Breast epithelium (tissue), 4 donors: ENCODE measurements at regions not wholly inside any gene's neighbourhood (a gene's known extent, or its start where the extent isn't known, plus 50 kb on each side); places are given as distances from the start of the nearest gene placed in this dataset.

ENCODE experiments used
- DNase-seq, 2 donors: peaks; one replicate each; pipeline ENCODE4 v3.0.0-alpha.2; 2019; ENCODE audit warnings: low spot score in 2 of 2
- H3K27ac ChIP-seq, 2 donors: fragments of 200-600 bp; sonication (generic) in 1 of 2; one replicate each; pipeline ENCODE4 v1.5.1; 2016 to 2019; ENCODE audit warnings: mild to moderate bottlenecking in 1 of 2
- H3K27me3 ChIP-seq, 2 donors: fragments of 200-600 bp; sonication (generic) in 1 of 2; one replicate each; pipeline versions ENCODE4 v1.5.1 to v1.6.0; 2017 to 2019; ENCODE audit warnings: control low read depth in 1 of 2, mild to moderate bottlenecking in 1 of 2
- H3K36me3 ChIP-seq: fragments of 200-600 bp; one replicate; pipeline ENCODE4 v1.5.1; 2019
- H3K4me1 ChIP-seq, 2 donors: fragments of 200-600 bp; sonication (generic); one replicate each; pipeline ENCODE4 v1.5.1; 2016 to 2019; ENCODE audit warnings: control low read depth in 1 of 2
- H3K4me3 ChIP-seq, 3 donors: fragments of 200-600 bp; sonication (generic); 1 replicate in 2 of 3; 2 replicates in 1 of 3; pipeline ENCODE4 v1.5.1; 2016 to 2019; ENCODE audit warnings: mild to moderate bottlenecking in 3 of 3, moderate library complexity in 2 of 3
- H3K9me3 ChIP-seq, 2 donors: fragments of 200-600 bp; sonication (generic) in 1 of 2; one replicate each; pipeline ENCODE4 v1.5.1; 2016 to 2019; ENCODE audit warnings: control low read depth in 1 of 2
- CTCF ChIP-seq, 3 donors: fragments of 450-650 bp; IDR thresholded peaks; one replicate each; pipeline ENCODE4 v1.5.1; 2016 to 2017; ENCODE audit warnings: antibody characterized with exemption in 3 of 3, mild to moderate bottlenecking in 3 of 3, moderate library complexity in 3 of 3
- POLR2A ChIP-seq: fragments of 450-650 bp; IDR thresholded peaks from one replicate; pipeline ENCODE4 v1.6.1; 2016; ENCODE audit warnings: antibody characterized with exemption, mild to moderate bottlenecking, moderate library complexity
- POLR2AphosphoS5 ChIP-seq, 3 donors: sonication (generic); formaldehyde crosslinking; IDR thresholded peaks; one replicate each; pipeline ENCODE4 v1.6.1; 2017; ENCODE audit warnings: antibody characterized with exemption in 3 of 3
- intact Hi-C: fragments of 100-400 bp; cut with DNase I; formaldehyde crosslinking; loops from one replicate; pipeline ENCODE4 v1.15.1; 2023; ENCODE audit warnings: low total_unique reads

DNA sequence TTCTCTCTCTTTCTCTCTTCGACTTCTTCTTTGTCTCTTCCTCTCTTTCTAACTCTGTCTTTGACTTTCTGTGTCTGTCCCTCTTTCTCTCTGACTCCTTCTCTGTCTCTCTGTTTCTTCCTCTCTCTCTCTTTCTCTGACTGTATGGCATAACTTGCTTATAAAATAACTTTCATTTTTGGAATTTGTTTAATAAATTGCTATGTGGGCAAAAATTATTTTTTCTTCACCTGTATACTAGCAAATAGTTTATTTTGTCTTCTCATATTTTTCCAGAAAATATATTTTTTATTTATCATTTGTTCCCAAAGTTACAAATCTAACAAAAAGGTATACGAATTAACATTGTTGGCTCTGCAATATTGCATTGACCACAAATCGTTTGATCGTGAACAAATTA, 305.7 kb upstream of the FAM98A start:
- TF ChIP-seq POLR2AphosphoS5 (IDR thresholded peaks at IDR 0.05), result no peak
- no peak for TF ChIP-seq POLR2A
- TF ChIP-seq CTCF (IDR thresholded peaks at IDR 0.05), result no peak
- Histone ChIP-seq H3K27me3 (no peaks in the 10 kb centered on the region), H3K4me1 (no peaks in the 10 kb centered on the region), H3K36me3 (no peaks in the 10 kb centered on the region), H3K27ac (no peak overlapping the region), H3K4me3 (no peak overlapping the region), H3K9me3 (peaks cover 0 to 5% of the 10 kb centered on the region in 2 donors)
- no peak for DNase-seq
- intact Hi-C loops, result no loop called here

GRCh38 chr2:33903701-33904100, 304.6 kb upstream of the FAM98A start:
- intact Hi-C loops, result no loop called here
- H3K4me3 ChIP-seq, result no peak overlapping the region

GRCh38 chr2:33903215-33903614, 304.1 kb upstream of the FAM98A start:
- H3K27me3 ChIP-seq, result no peaks in the 10 kb centered on the region
- no peaks in the 10 kb centered on the region for H3K36me3 ChIP-seq
- intact Hi-C loops, result no loop called here
- no peak overlapping the region for H3K4me3 ChIP-seq
- no peaks in the 10 kb centered on the region for H3K4me1 ChIP-seq
- TF ChIP-seq POLR2A, result no peak
- no peak for TF ChIP-seq POLR2AphosphoS5 (IDR thresholded peaks at IDR 0.05)
- no peak for TF ChIP-seq CTCF (IDR thresholded peaks at IDR 0.05)
- H3K27ac ChIP-seq, result no peak overlapping the region
- no peak for DNase-seq
- H3K9me3 ChIP-seq, result peaks cover 0 to 5% of the 10 kb centered on the region in 2 donors

More at GRCh38 chr2:33903701-33904100, 304.6 kb upstream of the FAM98A start:
- no peak for TF ChIP-seq CTCF (IDR thresholded peaks at IDR 0.05)
- no peak for TF ChIP-seq POLR2AphosphoS5 (IDR thresholded peaks at IDR 0.05)
- TF ChIP-seq POLR2A, result no peak
- Histone ChIP-seq H3K27me3 (no peaks in the 10 kb centered on the region), H3K4me1 (no peaks in the 10 kb centered on the region), H3K27ac (no peak overlapping the region), H3K9me3 (peaks cover 0 to 5% of the 10 kb centered on the region in 2 donors), H3K36me3 (no peaks in the 10 kb centered on the region)
- DNase-seq, result no peak

- intact Hi-C loops, result no loop called here
- no peak for DNase-seq
- Histone ChIP-seq H3K27ac (no peak overlapping the region), H3K36me3 (no peaks in the 10 kb centered on the region), H3K4me1 (no peaks in the 10 kb centered on the region), H3K4me3 (no peak overlapping the region), H3K27me3 (no peaks in the 10 kb centered on the region), H3K9me3 (peaks cover 0 to 5% of the 10 kb centered on the region in 2 donors)
- TF ChIP-seq POLR2A (no peak), POLR2AphosphoS5 (IDR thresholded peaks at IDR 0.05) (no peak), CTCF (IDR thresholded peaks at IDR 0.05) (no peak)
Measured at GRCh38 chr2:33900610-33901009, 301.5 kb upstream of the FAM98A start.

DNA sequence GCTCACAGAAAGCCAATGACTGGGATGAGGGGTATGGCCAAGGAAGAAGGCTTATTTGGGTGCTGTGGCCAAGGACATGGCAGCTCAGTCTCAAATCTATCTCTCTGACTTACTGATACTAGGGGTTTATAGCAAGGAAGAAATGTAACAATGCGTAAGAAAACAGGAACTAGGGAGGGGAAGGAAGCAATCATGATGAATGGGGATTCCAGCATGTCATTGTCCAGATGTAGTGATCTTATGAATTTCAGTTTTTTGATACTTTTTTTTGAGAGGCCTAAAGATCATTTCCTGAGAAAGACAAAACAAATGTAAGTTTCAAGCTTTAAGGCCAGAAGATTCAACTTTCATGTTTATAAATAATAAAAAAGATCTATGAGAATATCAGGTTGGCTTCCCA, 298.6 kb upstream of the FAM98A start:
- no peaks in the 10 kb centered on the region for H3K4me1 ChIP-seq
- no peak for DNase-seq
- no peaks in the 10 kb centered on the region for H3K27me3 ChIP-seq
- intact Hi-C loops, result loop anchor here (10.0 kb wide), 1 partner anchor 1167 kb away; no protein-coding TSS in a partner anchor
- H3K36me3 ChIP-seq, result no peaks in the 10 kb centered on the region
- no peaks in the 10 kb centered on the region for H3K9me3 ChIP-seq
- TF ChIP-seq POLR2A (no peak), CTCF (IDR thresholded peaks at IDR 0.05) (no peak), POLR2AphosphoS5 (IDR thresholded peaks at IDR 0.05) (no peak)
- H3K4me3 ChIP-seq, result no peak overlapping the region
- no peak overlapping the region for H3K27ac ChIP-seq
